ENCODE measurements at regions not wholly inside any gene's neighbourhood (a gene's known extent, or its start where the extent isn't known, plus 50 kb on each side); places are given as distances from the start of the nearest gene placed in this dataset.
A peak's percentile ranks its signal among the peaks of the same experiment; 100 is the strongest.

- no peak overlapping the region for H3K4me3 ChIP-seq
- H3K4me2 ChIP-seq = no peak overlapping the region
- no peaks in the 10 kb centered on the region for H3K36me3 ChIP-seq
- H4K20me1 ChIP-seq = no peaks in the 10 kb centered on the region
- no peak overlapping the region for H3K9ac ChIP-seq
- no peak for TF ChIP-seq Cebpa-rat (IDR thresholded peaks at IDR 0.05)
- no peaks in the 10 kb centered on the region for H3K27me3 ChIP-seq
- H3K27ac ChIP-seq = no peak overlapping the region
- H3K4me1 ChIP-seq = 0 out of 2 replicates have a peak, but pooled peaks cover 9% of the 10 kb centered on the region
- peaks cover 4% of the 10 kb centered on the region; the same call in 1 of the 2 replicates for H3K9me3 ChIP-seq
These were observed 67.4 kb upstream of the CLDN10 start for GRCh38 chr13:95485045-95485517.

GRCh38 chr13:95485518-95486144 is 66.9 kb upstream of the CLDN10 start:
- Histone ChIP-seq H3K4me2 (no peak overlapping the region), H3K27ac (no peak overlapping the region), H3K9me3 (peaks cover 10% of the 10 kb centered on the region; the same call in 1 of the 2 replicates), H4K20me1 (no peaks in the 10 kb centered on the region), H3K4me1 (0 out of 2 replicates have a peak, but pooled peaks cover 9% of the 10 kb centered on the region), H3K27me3 (no peaks in the 10 kb centered on the region), H3K9ac (no peak overlapping the region), H3K36me3 (no peaks in the 10 kb centered on the region), H3K4me3 (no peak overlapping the region)
- no peak for TF ChIP-seq Cebpa-rat (IDR thresholded peaks at IDR 0.05)

GRCh38 chr13:95492044-95492801 is 60.3 kb upstream of the CLDN10 start:
- H3K4me1 ChIP-seq = peaks cover 12% of the 10 kb centered on the region
- H3K9me3 ChIP-seq = peaks cover 20% of the 10 kb centered on the region
- no peak overlapping the region for H3K27ac ChIP-seq
- H3K36me3 ChIP-seq = no peaks in the 10 kb centered on the region
- no peak overlapping the region for H3K4me3 ChIP-seq
- no peaks in the 10 kb centered on the region for H3K27me3 ChIP-seq
- H4K20me1 ChIP-seq = no peaks in the 10 kb centered on the region
- peak overlapping the region; percentile 30 for H3K4me2 ChIP-seq
- no peak overlapping the region for H3K9ac ChIP-seq
- TF ChIP-seq Cebpa-rat (IDR thresholded peaks at IDR 0.05) = no peak

GRCh38 chr13:95494082-95494681 is 58.3 kb upstream of the CLDN10 start:
- Histone ChIP-seq H4K20me1 (no peaks in the 10 kb centered on the region), H3K4me1 (peaks cover 16% of the 10 kb centered on the region), H3K9ac (no peak overlapping the region), H3K27ac (no peak overlapping the region), H3K36me3 (no peaks in the 10 kb centered on the region), H3K4me3 (no peak overlapping the region), H3K27me3 (no peaks in the 10 kb centered on the region), H3K4me2 (no peak overlapping the region), H3K9me3 (peaks cover 20% of the 10 kb centered on the region)
- TF ChIP-seq Cebpa-rat (IDR thresholded peaks at IDR 0.05) = no peak

- Histone ChIP-seq H3K4me3 (no peak overlapping the region), H3K9ac (no peak overlapping the region), H3K27me3 (no peaks in the 10 kb centered on the region), H3K36me3 (no peaks in the 10 kb centered on the region), H3K9me3 (peaks cover 17% of the 10 kb centered on the region), H3K4me2 (no peak overlapping the region), H3K27ac (no peak overlapping the region), H3K4me1 (peaks cover 15% of the 10 kb centered on the region), H4K20me1 (no peaks in the 10 kb centered on the region)
- no peak for TF ChIP-seq Cebpa-rat (IDR thresholded peaks at IDR 0.05)
These were observed 56.0 kb upstream of the CLDN10 start for GRCh38 chr13:95496485-95496884.

GRCh38 chr13:95497381-95497807 is 55.1 kb upstream of the CLDN10 start:
- no peak overlapping the region for H3K9ac ChIP-seq
- no peaks in the 10 kb centered on the region for H4K20me1 ChIP-seq
- H3K36me3 ChIP-seq = no peaks in the 10 kb centered on the region
- H3K27ac ChIP-seq = no peak overlapping the region
- H3K27me3 ChIP-seq = no peaks in the 10 kb centered on the region
- H3K4me1 ChIP-seq = peaks cover 6% of the 10 kb centered on the region
- 0 out of 2 replicates have a peak overlapping the region, but pooled peaks have one; percentile 0 for H3K4me2 ChIP-seq
- no peak for TF ChIP-seq Cebpa-rat (IDR thresholded peaks at IDR 0.05)
- peaks cover 22% of the 10 kb centered on the region for H3K9me3 ChIP-seq
- H3K4me3 ChIP-seq = no peak overlapping the region

- H3K27ac ChIP-seq = no peak overlapping the region
- H3K9ac ChIP-seq = no peak overlapping the region
- peaks cover 24% of the 10 kb centered on the region for H3K9me3 ChIP-seq
- H3K27me3 ChIP-seq = no peaks in the 10 kb centered on the region
- H3K4me1 ChIP-seq = peaks cover 6% of the 10 kb centered on the region; the same call in 1 of the 2 replicates
- H4K20me1 ChIP-seq = no peaks in the 10 kb centered on the region
- TF ChIP-seq Cebpa-rat (IDR thresholded peaks at IDR 0.05) = no peak
- no peak overlapping the region for H3K4me2 ChIP-seq
- H3K4me3 ChIP-seq = no peak overlapping the region
- no peaks in the 10 kb centered on the region for H3K36me3 ChIP-seq
These were observed 53.6 kb upstream of the CLDN10 start for GRCh38 chr13:95498886-95499285.

GRCh38 chr13:95499811-95500712 is 52.5 kb upstream of the CLDN10 start:
- peaks cover 6% of the 10 kb centered on the region; the same call in 1 of the 2 replicates for H3K4me1 ChIP-seq
- peaks cover 24% of the 10 kb centered on the region for H3K9me3 ChIP-seq
- H4K20me1 ChIP-seq = no peaks in the 10 kb centered on the region
- no peak for TF ChIP-seq Cebpa-rat (IDR thresholded peaks at IDR 0.05)
- H3K4me3 ChIP-seq = no peak overlapping the region
- no peak overlapping the region for H3K4me2 ChIP-seq
- H3K36me3 ChIP-seq = no peaks in the 10 kb centered on the region
- H3K27me3 ChIP-seq = no peaks in the 10 kb centered on the region
- H3K9ac ChIP-seq = no peak overlapping the region
- H3K27ac ChIP-seq = no peak overlapping the region

- H3K9ac ChIP-seq = no peak overlapping the region
- H3K4me1 ChIP-seq = peaks cover 4% of the 10 kb centered on the region; the same call in 1 of the 2 replicates
- H3K4me3 ChIP-seq = no peak overlapping the region
- H3K4me2 ChIP-seq = no peak overlapping the region
- no peaks in the 10 kb centered on the region for H3K36me3 ChIP-seq
- no peaks in the 10 kb centered on the region for H3K27me3 ChIP-seq
- TF ChIP-seq Cebpa-rat (IDR thresholded peaks at IDR 0.05) = no peak
- H3K9me3 ChIP-seq = peaks cover 18% of the 10 kb centered on the region
- no peaks in the 10 kb centered on the region for H4K20me1 ChIP-seq
- no peak overlapping the region for H3K27ac ChIP-seq
These were observed 50.3 kb upstream of the CLDN10 start for GRCh38 chr13:95502216-95502615.
